GM12864 (cell line): ENCODE measurements at regions not wholly inside any gene's neighbourhood (a gene's known extent, or its start where the extent isn't known, plus 50 kb on each side); places are given as distances from the start of the nearest gene placed in this dataset.

Source experiments
- DNase-seq: peaks from one replicate; pipeline ENCODE4 v3.0.0-alpha.2; 2011; ENCODE audit warnings: low read depth
- H3K4me3 ChIP-seq: 2 replicates; pipeline ENCODE4 v1.5.1; 2011; ENCODE audit warnings: mild to moderate bottlenecking, low read depth, low read length, control low read depth
- CTCF ChIP-seq: IDR thresholded peaks from 2 replicates; pipeline ENCODE4 v1.5.1; 2011; ENCODE audit warnings: low read depth, mild to moderate bottlenecking, moderate library complexity, low read length, control low read depth, inconsistent platforms; ENCODE audit errors: missing control alignments

GRCh38 chr13:40158218-40158617, 502.8 kb downstream of the COG6 start:
- DNase-seq, result no peak
- TF ChIP-seq CTCF, result no peak
- H3K4me3 ChIP-seq, result no peak overlapping the region

- no peak for TF ChIP-seq CTCF
- no peak overlapping the region for H3K4me3 ChIP-seq
- no peak for DNase-seq
Observed at GRCh38 chr13:40158757-40159156, 503.3 kb downstream of the COG6 start.

- H3K4me3 ChIP-seq, result no peak overlapping the region
- no peak for DNase-seq
- no peak for TF ChIP-seq CTCF
Observed at GRCh38 chr13:40159736-40160135, 504.3 kb downstream of the COG6 start.

GRCh38 chr13:40160618-40161350, 505.3 kb downstream of the COG6 start:
- DNase-seq, result no peak
- H3K4me3 ChIP-seq, result no peak overlapping the region
- TF ChIP-seq CTCF, result no peak

- H3K4me3 ChIP-seq, result no peak overlapping the region
- DNase-seq, result no peak
- TF ChIP-seq CTCF, result no peak
Observed at GRCh38 chr13:40161351-40161810, 505.1 kb downstream of the FOXO1 start.

- H3K4me3 ChIP-seq, result no peak overlapping the region
- DNase-seq, result no peak
- TF ChIP-seq CTCF, result no peak
Observed at GRCh38 chr13:40161931-40162330, 504.5 kb downstream of the FOXO1 start.
